PC-9 (cell line): ENCODE measurements at regions not wholly inside any gene's neighbourhood (a gene's known extent, or its start where the extent isn't known, plus 50 kb on each side); places are given as distances from the start of the nearest gene placed in this dataset.

Experiments
- BruUV-seq: library from RNA; stranded (reverse); fragments of 400-500 nt; replicated peaks from 2 replicates; lab custom pipeline; 2021; lab: Mats Ljungman, UMichigan
- CTCF ChIA-PET: fragments of 300-600 bp; sonication (Branson Sonifier 250); formaldehyde crosslinking; loops from one replicate; lab custom pipeline; 2022; ENCODE audit warnings: antibody characterized with exemption; lab: Charles Lee
- POLR2A ChIA-PET: fragments of 300-600 bp; sonication (Branson Sonifier 250); formaldehyde crosslinking; loops from one replicate; lab custom pipeline; 2022; ENCODE audit warnings: antibody characterized with exemption; ENCODE audit not compliant: unreplicated experiment; lab: Charles Lee
- DNase-seq, 2 experiments: peaks; one replicate each; pipeline versions ENCODE4 v3.0.0 to v3.0.0-alpha.2; 2015 to 2022; ENCODE audit warnings: mixed read lengths in 1 of 2
- H2AFZ ChIP-seq: fragments of 200-600 bp; sonication (generic); 2 replicates; pipeline ENCODE4 v1.8.1; 2017; ENCODE audit warnings: antibody characterized with exemption
- H3F3A ChIP-seq: fragments of 200-600 bp; sonication (generic); 2 replicates; pipeline ENCODE4 v1.8.1; 2017; ENCODE audit warnings: antibody characterized with exemption, mild to moderate bottlenecking, low read depth; ENCODE audit not compliant: insufficient read depth
- H3K27ac ChIP-seq: fragments of 200-600 bp; sonication (generic); 2 replicates; pipeline ENCODE4 v1.6.1; 2016; ENCODE audit warnings: mixed run types
- H3K27me3 ChIP-seq: fragments of 200-600 bp; sonication (generic); 2 replicates; pipeline ENCODE4 v1.6.1; 2016; ENCODE audit warnings: low read depth, mixed run types; ENCODE audit not compliant: insufficient read depth
- H3K36me3 ChIP-seq: fragments of 200-600 bp; sonication (generic); 2 replicates; pipeline ENCODE4 v1.6.1; 2016; ENCODE audit warnings: low read depth, mixed run types
- H3K4me1 ChIP-seq: fragments of 200-600 bp; sonication (generic); replicated peaks from 2 replicates; pipeline ENCODE4 v1.6.1; 2016; ENCODE audit warnings: mixed run types; ENCODE audit not compliant: insufficient read depth
- H3K4me2 ChIP-seq: fragments of 200-600 bp; sonication (generic); 2 replicates; pipeline ENCODE4 v1.6.1; 2017; ENCODE audit warnings: mixed run types
- H3K4me3 ChIP-seq: fragments of 200-600 bp; sonication (generic); 2 replicates; pipeline ENCODE4 v1.6.1; 2016; ENCODE audit warnings: mixed run types
- H3K79me2 ChIP-seq: fragments of 200-600 bp; sonication (generic); 2 replicates; pipeline ENCODE4 v1.6.1; 2017; ENCODE audit warnings: low read depth, mixed run types
- H3K9me2 ChIP-seq: fragments of 200-600 bp; sonication (generic); 2 replicates; pipeline ENCODE4 v1.8.1; 2017; ENCODE audit warnings: mild to moderate bottlenecking; ENCODE audit not compliant: insufficient read depth
- H3K9me3 ChIP-seq: fragments of 200-600 bp; sonication (generic); 2 replicates; pipeline ENCODE4 v1.8.1; 2016; ENCODE audit warnings: low read depth; ENCODE audit not compliant: insufficient read depth
- H4K20me1 ChIP-seq: fragments of 200-600 bp; sonication (generic); 2 replicates; pipeline ENCODE4 v1.8.1; 2017; ENCODE audit not compliant: insufficient read depth
- CTCF ChIP-seq: fragments of 200-600 bp; sonication (generic); conservative IDR thresholded peaks from 2 replicates; pipeline ENCODE4 v1.6.1; 2017; ENCODE audit warnings: mixed run types, antibody characterized with exemption, mild to moderate bottlenecking, moderate library complexity
- EZH2 ChIP-seq: fragments of 200-600 bp; sonication (generic); IDR thresholded peaks from 2 replicates; pipeline ENCODE4 v1.8.0; 2017; ENCODE audit warnings: antibody characterized with exemption, low read depth
- intact Hi-C: fragments of 100-400 bp; cut with micrococcal nuclease; formaldehyde crosslinking; loops from one replicate; pipeline ENCODE4 v1.10.0; 2022; ENCODE audit not compliant: unreplicated experiment

GRCh38 chr9:14427419-14427818, 113.5 kb upstream of the NFIB start:
- BruUV-seq = no TSS peak

GRCh38 chr9:14424983-14425382, 111.0 kb upstream of the NFIB start:
- Histone ChIP-seq H4K20me1 (no peaks in the 10 kb centered on the region), H2AFZ (no peak overlapping the region), H3K27ac (no peak overlapping the region), H3K9me2 (no peaks in the 10 kb centered on the region), H3K4me2 (no peak overlapping the region), H3K36me3 (no peaks in the 10 kb centered on the region), H3K4me3 (no peak overlapping the region), H3K27me3 (no peaks in the 10 kb centered on the region), H3K4me1 (peaks cover 19% of the 10 kb centered on the region; the same call in 1 of the 2 replicates), H3F3A (no peaks in the 10 kb centered on the region), H3K9me3 (no peaks in the 10 kb centered on the region), H3K79me2 (no peaks in the 10 kb centered on the region)
- CTCF ChIA-PET = interaction anchor here (0.9 kb wide), 1 partner anchor 73 kb away, joined by 10 read pairs; no protein-coding TSS in a partner anchor
- intact Hi-C loops = loop anchor here (5.0 to 10.0 kb wide), 3 partner anchors 73 to 173 kb away; no protein-coding TSS in a partner anchor
- TF ChIP-seq EZH2 = no peak
- no peak for TF ChIP-seq CTCF
- POLR2A ChIA-PET = no interaction called here
- no peak for DNase-seq
- BruUV-seq = no TSS peak

More at GRCh38 chr9:14427419-14427818, 113.5 kb upstream of the NFIB start:
- H3K9me2 ChIP-seq = no peaks in the 10 kb centered on the region
- H3K4me3 ChIP-seq = no peak overlapping the region
- peaks cover 19% of the 10 kb centered on the region; the same call in 1 of the 2 replicates for H3K4me1 ChIP-seq
- H2AFZ ChIP-seq = no peak overlapping the region
- H3K27me3 ChIP-seq = no peaks in the 10 kb centered on the region
- H3K9me3 ChIP-seq = no peaks in the 10 kb centered on the region
- no peaks in the 10 kb centered on the region for H3F3A ChIP-seq
- ChIA-PET CTCF (no interaction called here), POLR2A (no interaction called here)
- TF ChIP-seq CTCF (no peak), EZH2 (no peak)
- DNase-seq = no peak
- intact Hi-C loops = loop anchor here (5.0 to 10.0 kb wide), 3 partner anchors 75 to 175 kb away; no protein-coding TSS in a partner anchor
- no peaks in the 10 kb centered on the region for H3K79me2 ChIP-seq
- H3K4me2 ChIP-seq = no peak overlapping the region
- H3K27ac ChIP-seq = no peak overlapping the region
- no peaks in the 10 kb centered on the region for H3K36me3 ChIP-seq
- no peaks in the 10 kb centered on the region for H4K20me1 ChIP-seq

GRCh38 chr9:14424289-14424688, 110.3 kb upstream of the NFIB start:
- ChIA-PET POLR2A (no interaction called here), CTCF (no interaction called here)
- TF ChIP-seq EZH2 = no peak
- TF ChIP-seq CTCF = no peak
- peak overlapping the region; percentile 31; the same call in 1 of the 2 replicates for H3K4me2 ChIP-seq
- H3K79me2 ChIP-seq = no peaks in the 10 kb centered on the region
- H2AFZ ChIP-seq = no peak overlapping the region
- H3K27me3 ChIP-seq = no peaks in the 10 kb centered on the region
- no peak overlapping the region for H3K4me3 ChIP-seq
- DNase-seq = peak in 1 of 2 experiments; percentile 54
- H3K36me3 ChIP-seq = no peaks in the 10 kb centered on the region
- H3K27ac ChIP-seq = no peak overlapping the region
- peaks cover 19% of the 10 kb centered on the region; the same call in 1 of the 2 replicates for H3K4me1 ChIP-seq
- no peaks in the 10 kb centered on the region for H4K20me1 ChIP-seq
- no peaks in the 10 kb centered on the region for H3K9me3 ChIP-seq
- intact Hi-C loops = loop anchor here (10.0 kb wide), 1 partner anchor 99 kb away; no protein-coding TSS in a partner anchor
- no TSS peak for BruUV-seq
- H3F3A ChIP-seq = no peaks in the 10 kb centered on the region
- no peaks in the 10 kb centered on the region for H3K9me2 ChIP-seq
